GM13977 (cell line): ENCODE measurements at regions not wholly inside any gene's neighbourhood (a gene's known extent, or its start where the extent isn't known, plus 50 kb on each side); places are given as distances from the start of the nearest gene placed in this dataset.
"Not testable (repeated sequence)": the region's sequence is repeated elsewhere in the genome, so short reads cannot be mapped to it uniquely, and the experiment has no call there.

ENCODE experiments used
- DNase-seq: peaks from one replicate; pipeline ENCODE4 v3.0.0; 2012; ENCODE audit warnings: low spot score
- in situ Hi-C: fragments of 300-500 bp; cut with MboI; formaldehyde crosslinking; loops from one replicate; pipeline ENCODE4 v1.12.0; 2022; ENCODE audit warnings: low sequenced_read_pairs, low pct_unique_long_range_greater_than_20kb, mixed read lengths, inconsistent platforms; ENCODE audit not compliant: unreplicated experiment
- TF ChIP-seq, protein P1 (sequence below): IDR thresholded peaks from 2 replicates; pipeline ENCODE4 v1.5.1; 2012; ENCODE audit warnings: mild to moderate bottlenecking, control low read depth; ENCODE audit not compliant: insufficient read depth; ENCODE audit errors: extremely low read depth, missing control alignments

- DNase-seq = no peak
- in situ Hi-C loops = no loop called here
- TF ChIP-seq, protein P1, sequence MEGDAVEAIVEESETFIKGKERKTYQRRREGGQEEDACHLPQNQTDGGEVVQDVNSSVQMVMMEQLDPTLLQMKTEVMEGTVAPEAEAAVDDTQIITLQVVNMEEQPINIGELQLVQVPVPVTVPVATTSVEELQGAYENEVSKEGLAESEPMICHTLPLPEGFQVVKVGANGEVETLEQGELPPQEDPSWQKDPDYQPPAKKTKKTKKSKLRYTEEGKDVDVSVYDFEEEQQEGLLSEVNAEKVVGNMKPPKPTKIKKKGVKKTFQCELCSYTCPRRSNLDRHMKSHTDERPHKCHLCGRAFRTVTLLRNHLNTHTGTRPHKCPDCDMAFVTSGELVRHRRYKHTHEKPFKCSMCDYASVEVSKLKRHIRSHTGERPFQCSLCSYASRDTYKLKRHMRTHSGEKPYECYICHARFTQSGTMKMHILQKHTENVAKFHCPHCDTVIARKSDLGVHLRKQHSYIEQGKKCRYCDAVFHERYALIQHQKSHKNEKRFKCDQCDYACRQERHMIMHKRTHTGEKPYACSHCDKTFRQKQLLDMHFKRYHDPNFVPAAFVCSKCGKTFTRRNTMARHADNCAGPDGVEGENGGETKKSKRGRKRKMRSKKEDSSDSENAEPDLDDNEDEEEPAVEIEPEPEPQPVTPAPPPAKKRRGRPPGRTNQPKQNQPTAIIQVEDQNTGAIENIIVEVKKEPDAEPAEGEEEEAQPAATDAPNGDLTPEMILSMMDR = no peak
Observed at GRCh38 chr2:160613466-160614153, 120.0 kb upstream of the RBMS1 start.

DNA sequence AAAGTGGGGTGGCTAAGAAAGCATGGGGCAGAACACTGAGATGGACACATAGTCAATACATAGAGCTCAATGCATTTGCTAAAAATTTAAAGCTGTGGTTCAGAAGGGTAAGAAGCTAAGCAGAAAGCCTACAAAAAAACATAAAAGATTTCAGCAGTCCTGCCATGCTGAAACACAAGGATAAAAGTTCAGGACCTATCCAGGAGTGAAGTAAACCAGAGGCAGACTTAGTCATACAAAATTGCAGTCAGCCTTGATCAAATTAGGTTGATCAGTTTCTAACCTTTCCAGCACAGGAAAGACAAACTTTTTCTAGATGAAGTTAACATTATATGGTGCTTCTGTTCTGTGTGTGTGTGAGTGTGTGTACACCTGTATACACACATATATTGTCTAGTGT lies 120.8 kb upstream of the RBMS1 start:
- in situ Hi-C loops = no loop called here
- TF ChIP-seq, protein P1 = no peak
- DNase-seq = no peak

DNA sequence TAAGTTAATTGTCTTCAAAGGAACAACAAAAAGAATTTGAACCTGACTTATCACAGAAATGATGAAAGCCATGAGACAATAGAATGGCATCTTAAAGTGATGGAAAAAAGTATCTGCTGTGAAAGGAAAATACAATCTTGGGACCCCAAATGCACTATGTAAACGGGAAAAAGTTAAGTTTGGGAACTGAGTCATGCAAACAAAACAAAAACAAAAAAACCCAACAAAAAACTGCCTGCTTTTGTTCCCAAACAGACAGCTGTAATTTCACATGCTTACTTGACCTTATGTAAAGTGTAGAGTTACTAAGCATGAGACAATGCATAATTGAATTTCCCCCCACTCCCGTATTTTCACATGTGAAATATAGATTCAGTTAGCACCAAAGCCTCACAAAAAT lies 122.1 kb upstream of the RBMS1 start:
- TF ChIP-seq, protein P1 = no peak
- no peak for DNase-seq
- in situ Hi-C loops = no loop called here

DNA sequence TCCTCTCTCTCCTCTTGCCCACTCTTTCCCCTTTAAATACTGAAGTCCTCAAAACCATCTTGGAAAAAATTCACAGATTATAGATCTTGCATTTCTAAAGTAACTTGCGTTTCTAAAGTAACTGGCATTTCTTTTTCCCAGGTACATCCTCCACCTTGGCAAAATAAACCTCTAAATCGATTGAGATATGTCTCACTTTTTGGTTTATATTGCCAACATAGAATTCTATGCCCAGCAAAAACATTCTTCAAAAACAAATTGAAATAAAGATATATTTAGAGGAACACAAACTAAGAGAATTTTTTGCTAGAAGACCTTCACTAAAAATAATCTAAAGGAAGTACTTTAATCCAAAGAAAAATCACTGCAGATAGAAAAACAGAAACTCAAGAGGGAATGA lies 122.5 kb upstream of the RBMS1 start:
- no peak for DNase-seq
- TF ChIP-seq, protein P1 = no peak
- in situ Hi-C loops = no loop called here

DNA sequence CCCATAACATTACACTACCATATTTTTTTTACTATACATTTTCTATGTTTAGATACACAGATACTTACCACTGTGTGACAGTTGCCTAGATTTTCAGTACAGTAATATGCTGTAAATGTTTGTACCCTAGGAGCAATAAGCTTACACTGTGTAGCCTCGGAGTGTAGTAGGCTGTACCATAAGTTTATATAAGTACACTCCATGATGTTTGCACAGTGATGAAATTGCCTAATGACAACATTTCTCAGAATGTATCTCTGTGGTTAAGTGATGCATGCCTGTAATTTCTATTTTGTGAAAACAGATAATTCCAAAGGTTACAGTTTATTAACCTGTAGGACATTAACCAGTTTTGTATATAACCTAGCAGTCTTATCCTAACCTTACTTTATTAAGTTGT lies 128.1 kb upstream of the RBMS1 start:
- TF ChIP-seq, protein P1 = no peak
- no peak for DNase-seq
- in situ Hi-C loops = no loop called here

GRCh38 chr2:160628020-160628637 lies 134.5 kb upstream of the RBMS1 start:
- DNase-seq, in situ Hi-C loops: not testable (repeated sequence)

GRCh38 chr2:160628811-160629210 lies 135.2 kb upstream of the RBMS1 start:
- no peak for DNase-seq
- in situ Hi-C loops = no loop called here

More at GRCh38 chr2:160628811-160629210, 135.2 kb upstream of the RBMS1 start:
- TF ChIP-seq, protein P1 = no peak
